ENCODE measurements at regions not wholly inside any gene's neighbourhood (a gene's known extent, or its start where the extent isn't known, plus 50 kb on each side); places are given as distances from the start of the nearest gene placed in this dataset.

DNA sequence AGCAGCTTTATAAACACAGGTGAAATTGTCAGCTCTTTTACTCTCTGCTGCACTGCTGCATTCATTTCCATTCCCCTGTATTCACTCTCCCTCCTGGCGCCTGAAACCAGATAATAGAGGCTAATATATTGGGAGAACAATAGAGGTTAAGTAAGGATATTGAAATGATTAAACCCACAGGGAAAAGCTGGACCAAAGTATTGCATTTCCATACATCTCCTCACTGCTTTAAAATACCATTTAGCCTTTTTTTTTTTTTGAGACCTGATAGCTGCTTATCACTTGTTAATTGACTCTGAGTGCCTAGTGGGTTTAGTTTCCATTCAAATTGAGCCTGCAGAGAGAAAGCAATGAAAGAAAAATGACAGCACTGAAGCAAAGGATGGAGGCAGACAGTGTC is 540.5 kb upstream of the IMPG1 start:
- H3K9me3 ChIP-seq (ENCODE audit: control insufficient read depth in 1 of 2, insufficient read depth in 1 of 2, low read depth in 1 of 2, low read length in 2 of 2), result no peaks in the 10 kb centered on the region
- BruUV-seq (replicated peaks), result no TSS peak
- no peak overlapping the region for H3K4me2 ChIP-seq (ENCODE audit: low read length)
- ATAC-seq, result no peak
- H3K9ac ChIP-seq (ENCODE audit: low read length), result no peak overlapping the region
- ChIA-PET RAD21 (ENCODE audit: low non-redundant PET in 1 of 2, low total read pairs in 2 of 2, uncharacterized antibody in 2 of 2, unreplicated experiment in 2 of 2) (no interaction called here), CTCF (no interaction called here), POLR2A (no interaction called here)
- H2AFZ ChIP-seq (ENCODE audit: low read depth, low read length, poor library complexity, severe bottlenecking), result no peak overlapping the region
- TF ChIP-seq EZH2 (IDR thresholded peaks at IDR 0.05) (no peak), SRF (IDR thresholded peaks at IDR 0.05; ENCODE audit: low read depth) (no peak), EZH2phosphoT487 (IDR thresholded peaks at IDR 0.05; ENCODE audit: borderline replicate concordance) (no peak), ZFX (IDR thresholded peaks at IDR 0.05) (no peak), FOSL1 (IDR thresholded peaks at IDR 0.05; ENCODE audit: low read depth) (no peak), POLR2AphosphoS5 (IDR thresholded peaks at IDR 0.05; ENCODE audit: low read depth, low read length) (no peak), ELF1 (IDR thresholded peaks at IDR 0.05; ENCODE audit: borderline replicate concordance, low read depth) (no peak), POLR2A (IDR thresholded peaks at IDR 0.05; ENCODE audit: borderline replicate concordance, extremely low read depth, insufficient read depth, insufficient read length) (no peak), CBX3 (IDR thresholded peaks at IDR 0.05; ENCODE audit: low read depth) (no peak), EGR1 (IDR thresholded peaks at IDR 0.05; ENCODE audit: low read depth) (no peak), SP1 (IDR thresholded peaks at IDR 0.05; ENCODE audit: low read depth) (no peak)
- TF ChIP-seq, protein P1, sequence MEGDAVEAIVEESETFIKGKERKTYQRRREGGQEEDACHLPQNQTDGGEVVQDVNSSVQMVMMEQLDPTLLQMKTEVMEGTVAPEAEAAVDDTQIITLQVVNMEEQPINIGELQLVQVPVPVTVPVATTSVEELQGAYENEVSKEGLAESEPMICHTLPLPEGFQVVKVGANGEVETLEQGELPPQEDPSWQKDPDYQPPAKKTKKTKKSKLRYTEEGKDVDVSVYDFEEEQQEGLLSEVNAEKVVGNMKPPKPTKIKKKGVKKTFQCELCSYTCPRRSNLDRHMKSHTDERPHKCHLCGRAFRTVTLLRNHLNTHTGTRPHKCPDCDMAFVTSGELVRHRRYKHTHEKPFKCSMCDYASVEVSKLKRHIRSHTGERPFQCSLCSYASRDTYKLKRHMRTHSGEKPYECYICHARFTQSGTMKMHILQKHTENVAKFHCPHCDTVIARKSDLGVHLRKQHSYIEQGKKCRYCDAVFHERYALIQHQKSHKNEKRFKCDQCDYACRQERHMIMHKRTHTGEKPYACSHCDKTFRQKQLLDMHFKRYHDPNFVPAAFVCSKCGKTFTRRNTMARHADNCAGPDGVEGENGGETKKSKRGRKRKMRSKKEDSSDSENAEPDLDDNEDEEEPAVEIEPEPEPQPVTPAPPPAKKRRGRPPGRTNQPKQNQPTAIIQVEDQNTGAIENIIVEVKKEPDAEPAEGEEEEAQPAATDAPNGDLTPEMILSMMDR (IDR thresholded peaks at IDR 0.05 in 2 of 3, conservative IDR thresholded peaks at IDR 0.05 in 1 of 3; ENCODE audit: borderline replicate concordance in 1 of 3, insufficient read depth in 1 of 3, low read depth in 2 of 3, low read length in 2 of 3), result no peak
- TF ChIP-seq, protein P2, sequence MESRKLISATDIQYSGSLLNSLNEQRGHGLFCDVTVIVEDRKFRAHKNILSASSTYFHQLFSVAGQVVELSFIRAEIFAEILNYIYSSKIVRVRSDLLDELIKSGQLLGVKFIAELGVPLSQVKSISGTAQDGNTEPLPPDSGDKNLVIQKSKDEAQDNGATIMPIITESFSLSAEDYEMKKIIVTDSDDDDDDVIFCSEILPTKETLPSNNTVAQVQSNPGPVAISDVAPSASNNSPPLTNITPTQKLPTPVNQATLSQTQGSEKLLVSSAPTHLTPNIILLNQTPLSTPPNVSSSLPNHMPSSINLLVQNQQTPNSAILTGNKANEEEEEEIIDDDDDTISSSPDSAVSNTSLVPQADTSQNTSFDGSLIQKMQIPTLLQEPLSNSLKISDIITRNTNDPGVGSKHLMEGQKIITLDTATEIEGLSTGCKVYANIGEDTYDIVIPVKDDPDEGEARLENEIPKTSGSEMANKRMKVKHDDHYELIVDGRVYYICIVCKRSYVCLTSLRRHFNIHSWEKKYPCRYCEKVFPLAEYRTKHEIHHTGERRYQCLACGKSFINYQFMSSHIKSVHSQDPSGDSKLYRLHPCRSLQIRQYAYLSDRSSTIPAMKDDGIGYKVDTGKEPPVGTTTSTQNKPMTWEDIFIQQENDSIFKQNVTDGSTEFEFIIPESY (IDR thresholded peaks at IDR 0.05; ENCODE audit: extremely low read depth, insufficient replicate concordance, low read length), result no peak
- TF ChIP-seq, protein P3, sequence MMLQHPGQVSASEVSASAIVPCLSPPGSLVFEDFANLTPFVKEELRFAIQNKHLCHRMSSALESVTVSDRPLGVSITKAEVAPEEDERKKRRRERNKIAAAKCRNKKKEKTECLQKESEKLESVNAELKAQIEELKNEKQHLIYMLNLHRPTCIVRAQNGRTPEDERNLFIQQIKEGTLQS (IDR thresholded peaks at IDR 0.05), result no peak
- TF ChIP-seq, protein P4, sequence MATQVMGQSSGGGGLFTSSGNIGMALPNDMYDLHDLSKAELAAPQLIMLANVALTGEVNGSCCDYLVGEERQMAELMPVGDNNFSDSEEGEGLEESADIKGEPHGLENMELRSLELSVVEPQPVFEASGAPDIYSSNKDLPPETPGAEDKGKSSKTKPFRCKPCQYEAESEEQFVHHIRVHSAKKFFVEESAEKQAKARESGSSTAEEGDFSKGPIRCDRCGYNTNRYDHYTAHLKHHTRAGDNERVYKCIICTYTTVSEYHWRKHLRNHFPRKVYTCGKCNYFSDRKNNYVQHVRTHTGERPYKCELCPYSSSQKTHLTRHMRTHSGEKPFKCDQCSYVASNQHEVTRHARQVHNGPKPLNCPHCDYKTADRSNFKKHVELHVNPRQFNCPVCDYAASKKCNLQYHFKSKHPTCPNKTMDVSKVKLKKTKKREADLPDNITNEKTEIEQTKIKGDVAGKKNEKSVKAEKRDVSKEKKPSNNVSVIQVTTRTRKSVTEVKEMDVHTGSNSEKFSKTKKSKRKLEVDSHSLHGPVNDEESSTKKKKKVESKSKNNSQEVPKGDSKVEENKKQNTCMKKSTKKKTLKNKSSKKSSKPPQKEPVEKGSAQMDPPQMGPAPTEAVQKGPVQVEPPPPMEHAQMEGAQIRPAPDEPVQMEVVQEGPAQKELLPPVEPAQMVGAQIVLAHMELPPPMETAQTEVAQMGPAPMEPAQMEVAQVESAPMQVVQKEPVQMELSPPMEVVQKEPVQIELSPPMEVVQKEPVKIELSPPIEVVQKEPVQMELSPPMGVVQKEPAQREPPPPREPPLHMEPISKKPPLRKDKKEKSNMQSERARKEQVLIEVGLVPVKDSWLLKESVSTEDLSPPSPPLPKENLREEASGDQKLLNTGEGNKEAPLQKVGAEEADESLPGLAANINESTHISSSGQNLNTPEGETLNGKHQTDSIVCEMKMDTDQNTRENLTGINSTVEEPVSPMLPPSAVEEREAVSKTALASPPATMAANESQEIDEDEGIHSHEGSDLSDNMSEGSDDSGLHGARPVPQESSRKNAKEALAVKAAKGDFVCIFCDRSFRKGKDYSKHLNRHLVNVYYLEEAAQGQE (IDR thresholded peaks at IDR 0.05; ENCODE audit: low read depth), result no peak
- TF ChIP-seq, protein P5, sequence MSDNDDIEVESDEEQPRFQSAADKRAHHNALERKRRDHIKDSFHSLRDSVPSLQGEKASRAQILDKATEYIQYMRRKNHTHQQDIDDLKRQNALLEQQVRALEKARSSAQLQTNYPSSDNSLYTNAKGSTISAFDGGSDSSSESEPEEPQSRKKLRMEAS (IDR thresholded peaks at IDR 0.05), result no peak
- no peaks in the 10 kb centered on the region for H3K36me3 ChIP-seq (ENCODE audit: control insufficient read depth in 1 of 2, insufficient read depth in 2 of 2, low read length in 2 of 2)
- H3K27me3 ChIP-seq (ENCODE audit: insufficient read depth, low read length), result no peaks in the 10 kb centered on the region
- intact Hi-C loops (cut with micrococcal nuclease), result no loop called here
- 0 out of 2 replicates have a peak, but pooled peaks cover 4% of the 10 kb centered on the region for H3K9me2 ChIP-seq (ENCODE audit: insufficient read depth)
- H4K20me1 ChIP-seq (ENCODE audit: insufficient read depth), result no peaks in the 10 kb centered on the region
- H3K4me1 ChIP-seq (ENCODE audit: control insufficient read depth in 1 of 2, insufficient read depth in 2 of 2, low read length in 2 of 2), result no peaks in the 10 kb centered on the region
- H3K27ac ChIP-seq (ENCODE audit: low read depth, low read length), result no peak overlapping the region
- H3K4me3 ChIP-seq (replicated peaks in 1 of 2; ENCODE audit: low read depth in 1 of 2, low read length in 2 of 2), result no peak overlapping the region
- H3K79me2 ChIP-seq (ENCODE audit: insufficient read depth, low read length), result no peaks in the 10 kb centered on the region
- no peak for DNase-seq (ENCODE audit: low read depth, low spot score)
